ENCODE measurements at regions not wholly inside any gene's neighbourhood (a gene's known extent, or its start where the extent isn't known, plus 50 kb on each side); places are given as distances from the start of the nearest gene placed in this dataset.
"Not testable (repeated sequence)": the region's sequence is repeated elsewhere in the genome, so short reads cannot be mapped to it uniquely, and the experiment has no call there.

DNA sequence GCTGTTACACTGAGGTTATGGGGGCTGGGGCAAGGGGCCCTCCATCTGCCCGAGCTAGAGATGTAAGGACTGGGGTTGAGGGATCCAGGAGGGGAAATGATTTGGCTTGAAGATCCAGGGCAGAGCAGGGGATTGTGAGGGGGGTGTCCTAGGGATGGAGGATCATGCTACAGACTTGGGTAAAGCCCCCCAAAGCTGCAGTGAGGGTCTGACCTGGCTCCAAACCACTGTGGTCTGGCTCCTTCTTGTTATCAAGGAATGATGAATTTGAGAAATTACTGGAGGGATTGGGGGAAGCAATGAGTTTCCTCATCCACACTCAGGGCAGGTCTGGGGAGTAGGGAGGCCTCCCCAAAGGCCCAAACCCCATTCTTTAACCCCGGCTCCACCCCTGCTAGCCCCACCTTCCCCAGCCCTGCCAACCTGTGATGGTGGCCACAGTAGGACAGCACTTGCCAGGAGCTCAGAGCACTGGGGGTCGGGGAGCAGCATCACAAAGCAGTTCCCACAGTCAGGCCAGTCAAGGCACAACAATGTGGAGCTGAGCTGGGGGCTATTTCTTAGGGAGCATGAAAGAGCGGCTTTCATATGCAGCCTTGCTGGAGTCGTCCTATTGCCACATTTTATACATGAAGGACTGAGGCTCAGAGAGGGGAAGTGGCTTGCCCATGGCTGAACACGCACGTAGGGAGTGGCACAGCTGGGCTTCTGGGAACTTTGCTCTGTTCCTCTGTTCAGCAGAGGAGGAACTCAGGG, 165.5 kb downstream of the EFNB1 start:
- peak; percentile 2 for DNase-seq

DNA sequence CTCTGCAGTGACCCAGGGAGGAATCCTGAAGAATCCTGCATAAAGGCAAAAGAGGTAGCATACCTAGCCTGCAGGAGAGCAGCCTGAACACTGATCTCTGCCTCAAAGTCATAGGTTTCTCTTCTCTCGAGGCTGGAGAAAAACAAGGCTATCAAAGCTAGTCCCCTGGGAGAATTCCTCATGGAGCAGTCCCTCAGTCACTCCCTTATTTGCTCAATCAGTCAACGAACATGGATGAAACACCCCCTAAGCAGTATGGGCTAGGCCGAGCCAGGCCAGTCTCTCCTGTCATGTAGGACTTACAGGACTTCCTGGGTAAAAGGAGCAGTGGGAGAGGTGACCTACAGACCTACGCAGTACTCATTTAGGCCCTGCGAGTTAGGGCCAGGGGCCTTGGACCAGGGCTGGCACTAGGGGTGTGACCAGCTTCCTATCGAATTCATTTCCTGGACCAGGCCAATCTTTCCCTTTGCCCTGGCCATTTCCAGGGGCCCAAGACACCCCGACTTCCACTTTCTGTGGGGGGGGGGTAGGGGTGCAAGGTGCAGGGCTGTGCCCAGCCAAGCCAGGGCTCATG, 164.1 kb downstream of the EFNB1 start:
- no peak for DNase-seq

DNA sequence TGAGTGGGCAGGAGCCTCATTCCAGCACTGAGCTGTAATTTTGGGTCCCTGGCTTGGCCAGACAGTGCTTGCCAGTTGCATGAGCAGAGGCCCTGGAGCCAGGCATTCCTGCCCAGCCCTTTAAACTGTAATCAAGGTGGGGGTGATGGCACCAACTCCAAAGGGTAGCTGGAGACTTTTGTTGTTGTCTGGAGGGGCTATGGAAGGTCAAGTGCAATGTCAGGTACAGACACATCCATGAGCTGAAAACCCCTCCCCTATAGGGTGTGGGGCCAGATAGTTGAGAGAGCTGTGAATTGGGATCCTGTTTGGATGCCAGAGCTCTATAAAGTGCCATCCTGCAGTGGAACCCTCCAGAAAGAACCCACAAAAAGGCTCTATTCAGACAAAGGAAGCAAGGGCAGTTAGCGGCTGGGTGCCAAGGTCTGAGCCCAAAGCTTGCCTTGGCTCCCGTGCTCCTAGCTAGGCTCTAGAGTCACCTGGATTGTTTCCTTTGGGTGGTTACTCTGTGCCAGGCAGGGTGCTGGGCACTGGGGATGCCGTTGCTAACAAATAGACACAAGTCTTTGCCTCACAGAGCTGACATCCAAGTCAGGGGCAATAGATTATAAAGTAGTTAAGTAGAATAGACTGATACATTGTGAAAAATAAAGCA, 163.0 kb downstream of the EFNB1 start:
- DNase-seq = no peak

DNA sequence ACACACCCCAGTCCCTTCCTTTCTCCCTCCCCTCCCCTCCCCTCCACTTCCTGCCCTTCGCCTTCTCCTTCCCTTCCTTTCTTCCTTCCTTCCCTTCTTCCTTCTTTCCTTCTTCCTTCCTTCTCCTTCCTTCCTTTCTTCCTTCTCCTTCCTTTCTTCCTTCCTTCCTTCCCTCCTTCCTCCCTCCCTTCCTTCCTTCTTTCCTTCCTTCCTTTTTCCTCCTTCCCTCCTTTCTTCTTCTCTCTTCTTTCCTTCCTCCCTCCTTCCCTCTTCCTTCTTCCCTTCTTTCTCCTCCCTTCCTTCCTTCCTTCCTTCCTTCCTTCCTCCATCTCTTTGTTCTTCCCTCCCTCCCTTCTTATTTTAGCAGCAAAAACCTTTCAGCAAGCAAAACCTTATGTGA, 162.1 kb downstream of the EFNB1 start:
- no peak for DNase-seq

DNA sequence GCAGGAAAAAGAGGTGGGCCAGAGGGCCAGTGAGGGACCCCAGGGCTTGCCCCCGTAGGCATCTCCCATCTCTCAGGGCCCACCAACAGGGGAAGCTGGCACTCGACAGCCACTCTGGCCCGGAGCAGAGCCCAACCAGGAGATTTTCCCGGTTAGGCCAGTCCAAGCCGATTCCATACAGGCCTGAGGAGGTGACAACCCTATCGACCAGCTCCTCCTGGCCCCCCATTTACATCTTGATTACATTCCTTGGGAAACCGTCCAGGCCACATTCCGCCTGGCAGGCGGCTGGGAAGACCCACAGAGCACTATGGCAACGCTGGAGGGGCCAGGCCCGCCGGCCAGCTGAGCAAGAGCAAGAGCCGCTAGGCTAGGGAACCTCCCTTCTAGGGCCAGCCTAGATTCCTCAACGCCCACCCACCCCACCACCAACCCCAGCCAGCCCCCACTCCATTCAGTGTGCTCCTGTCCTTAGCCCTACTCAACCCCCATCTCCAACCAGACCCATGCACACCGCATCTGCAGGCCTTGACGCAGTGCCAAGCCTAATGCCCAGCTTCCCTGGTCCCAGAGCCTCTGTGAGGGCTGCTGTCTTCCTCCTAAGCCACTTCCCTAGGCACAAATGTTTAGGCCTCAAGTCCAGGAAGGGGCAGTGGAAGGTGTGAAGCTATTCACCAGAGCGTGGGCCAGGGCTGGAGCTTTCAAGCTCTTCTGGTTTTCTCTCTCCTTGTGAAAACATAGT, 161.2 kb downstream of the EFNB1 start:
- no peak for DNase-seq

DNA sequence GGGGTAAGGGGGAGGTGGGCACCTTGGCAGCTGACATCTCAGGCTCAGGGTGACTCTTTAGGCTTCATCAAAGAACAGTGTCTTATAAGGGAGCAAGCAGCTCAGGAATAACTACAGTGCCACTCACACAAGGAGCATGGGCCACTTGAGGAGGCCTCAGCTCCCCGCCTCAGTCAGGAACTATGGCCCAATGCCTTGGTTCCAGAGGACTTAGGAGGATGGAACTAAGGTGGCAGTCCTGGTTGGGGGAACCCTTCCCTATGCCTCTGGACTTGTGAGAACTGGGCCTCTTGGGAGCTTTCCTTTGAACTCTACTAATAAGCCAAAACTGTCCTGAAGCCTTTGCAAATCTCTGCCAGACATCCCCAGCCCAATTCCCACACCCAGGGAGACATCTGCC, 160.6 kb downstream of the EFNB1 start:
- no peak for DNase-seq

DNA sequence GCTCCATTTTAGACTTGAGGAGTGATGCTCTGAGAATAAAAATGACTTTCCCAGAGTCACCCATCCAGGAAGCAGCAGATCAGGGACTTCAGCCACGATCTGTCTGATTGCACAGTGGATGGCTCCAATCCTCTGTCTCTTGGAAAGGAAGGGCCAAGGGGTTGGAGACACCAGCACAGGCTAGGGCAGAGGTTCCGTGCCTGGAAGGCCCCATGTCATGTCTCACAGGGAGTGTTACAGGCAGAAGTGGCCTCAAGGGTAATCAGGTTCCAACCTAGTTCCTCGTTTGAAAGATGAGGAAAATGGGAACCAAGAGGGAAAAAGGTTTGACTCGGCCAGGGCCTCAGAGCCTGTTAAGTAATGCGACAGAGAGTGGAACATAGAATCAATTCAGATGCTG, 160.0 kb downstream of the EFNB1 start:
- DNase-seq = no peak

DNA sequence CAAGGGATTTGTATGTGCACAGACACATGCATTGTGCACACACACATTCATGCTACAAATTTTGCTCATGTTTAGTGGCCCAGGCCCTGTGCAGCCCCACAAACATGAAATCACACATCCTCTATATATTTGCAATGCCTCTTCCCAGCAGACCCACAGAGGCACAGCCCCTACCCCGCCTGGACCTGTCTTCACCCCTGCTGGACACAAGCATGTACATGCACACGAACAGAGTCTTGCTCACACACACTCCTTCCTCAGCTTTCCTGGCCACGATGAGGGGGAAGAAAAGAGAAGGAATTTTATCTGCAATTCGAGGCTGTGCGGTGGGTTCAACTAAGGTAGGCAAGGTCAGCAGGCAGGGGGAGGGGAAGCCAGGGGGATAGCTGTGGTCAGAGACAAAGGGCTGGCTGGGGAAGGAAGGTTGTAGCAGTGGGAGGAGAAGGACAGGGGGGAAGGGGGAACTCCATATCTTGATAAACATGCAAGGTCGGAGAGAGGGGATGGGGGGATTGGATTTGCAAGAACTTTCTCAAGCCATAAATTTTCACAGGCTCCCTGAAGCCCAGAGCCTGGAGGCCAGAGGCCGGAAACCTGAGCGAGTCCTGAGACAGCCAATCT, 156.4 kb downstream of the EFNB1 start:
- DNase-seq = no peak

DNA sequence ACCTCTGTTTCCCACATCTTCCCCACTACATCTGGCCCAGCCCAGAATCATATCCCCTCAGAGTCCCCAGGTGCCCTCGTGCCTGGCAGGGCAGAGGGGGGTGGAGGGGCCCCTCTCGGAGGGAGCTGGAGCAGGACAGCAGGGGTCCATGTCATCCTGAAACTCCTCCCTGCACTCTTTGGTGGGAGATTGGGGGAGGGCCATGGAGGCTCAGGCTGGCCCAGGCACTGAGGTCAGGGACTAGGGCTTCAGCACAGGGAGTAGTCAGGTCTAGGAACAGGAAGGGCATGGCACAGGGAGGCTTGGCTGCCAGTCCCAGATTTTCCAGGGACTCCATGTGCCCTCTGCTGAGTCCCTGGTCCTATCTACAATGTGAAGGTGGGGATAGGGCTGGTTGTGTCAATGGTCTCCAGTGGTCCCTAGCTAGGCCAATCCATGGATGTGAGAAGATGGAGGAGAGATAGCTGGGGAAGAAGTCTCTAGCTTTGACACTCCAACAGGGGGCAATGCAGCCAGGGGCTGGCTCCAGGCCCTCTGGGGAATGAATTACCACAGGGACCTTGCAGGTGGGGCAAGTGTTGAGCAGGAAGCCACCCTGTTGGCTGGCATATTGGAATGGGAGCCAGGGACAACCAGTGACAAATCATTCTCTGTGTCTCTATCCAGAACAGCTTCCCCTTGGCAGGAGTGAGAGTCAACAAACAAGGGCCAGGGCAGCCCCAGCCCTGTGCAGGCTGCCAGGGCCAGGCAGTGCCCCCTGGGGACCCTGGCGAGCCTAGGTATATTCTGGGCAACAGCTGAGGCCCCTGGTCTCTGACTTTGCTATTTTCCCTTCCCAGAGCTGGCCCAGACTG, 154.4 kb downstream of the EFNB1 start:
- DNase-seq = no peak

DNA sequence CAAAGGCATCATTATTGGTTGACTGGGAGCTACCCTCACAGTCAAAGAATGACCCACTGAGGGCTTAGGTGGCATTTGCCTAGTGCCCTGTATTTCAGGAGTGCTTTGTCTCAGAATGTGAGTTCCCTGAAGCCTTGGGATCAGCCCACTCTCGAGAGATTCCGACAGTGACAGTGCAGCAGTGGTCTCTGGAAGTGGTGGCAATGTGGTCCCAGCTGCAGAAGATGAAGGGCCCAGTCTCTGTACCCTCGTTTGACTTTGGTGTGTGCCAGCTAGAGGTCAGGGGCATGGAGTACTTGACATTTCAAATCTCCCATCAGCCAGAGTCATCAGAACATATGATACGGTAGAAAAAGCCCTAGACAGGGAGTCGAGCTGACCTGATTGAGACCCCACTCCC, 153.7 kb downstream of the EFNB1 start:
- DNase-seq = no peak

DNA sequence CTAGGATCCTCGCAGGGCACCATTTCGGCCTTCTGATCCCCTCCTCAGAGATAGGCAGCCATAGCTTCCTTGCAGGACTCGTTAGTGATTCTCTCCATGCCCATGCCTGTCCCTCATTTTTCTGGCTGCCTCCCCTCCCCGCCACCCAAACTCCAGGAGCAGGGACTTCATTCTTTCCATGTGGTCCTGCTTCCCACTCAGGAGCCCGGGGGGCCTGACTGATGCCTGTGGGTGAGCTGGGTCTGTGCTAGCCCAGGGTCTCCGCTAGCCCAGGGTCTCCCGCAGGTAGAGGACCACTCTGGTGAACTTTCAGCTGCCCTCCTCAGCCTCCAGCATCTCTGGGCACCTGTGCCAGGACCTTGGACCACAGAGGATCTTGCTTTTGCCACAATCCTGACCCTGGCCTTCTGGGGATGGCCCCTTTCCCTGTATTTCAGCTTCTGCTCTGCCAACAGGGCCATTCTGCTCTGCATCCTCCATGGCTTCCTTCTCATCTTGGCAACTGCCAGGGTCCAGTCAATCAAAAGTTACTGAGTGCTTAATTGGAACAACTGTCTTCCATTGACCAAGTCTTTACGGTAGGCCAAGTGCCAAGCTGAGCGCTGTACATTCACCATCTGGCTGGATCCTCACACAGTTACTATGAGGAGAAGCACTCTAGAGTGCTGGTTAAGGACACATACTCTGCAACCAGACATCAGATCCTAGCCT, 152.2 kb downstream of the EFNB1 start:
- no peak for DNase-seq

DNA sequence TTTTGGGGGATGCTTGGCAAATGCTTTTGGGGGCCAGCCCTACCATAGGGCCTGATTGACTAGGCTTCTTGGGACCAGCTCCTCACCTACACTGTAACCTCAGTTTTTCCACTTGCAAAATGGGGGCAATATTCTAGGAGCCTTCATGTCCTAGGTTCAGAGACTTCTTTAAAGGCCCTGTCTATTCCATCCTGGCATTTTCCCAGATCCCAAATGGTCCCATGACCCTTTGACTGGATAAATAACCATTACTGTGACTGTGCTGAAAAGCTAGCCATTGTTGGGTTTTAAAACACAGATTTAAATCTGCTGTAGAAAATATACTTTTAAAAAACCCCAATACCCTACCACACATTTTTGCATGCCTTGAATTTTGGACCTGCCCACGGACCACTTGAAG, 149.8 kb downstream of the EFNB1 start:
- no peak for DNase-seq

DNA sequence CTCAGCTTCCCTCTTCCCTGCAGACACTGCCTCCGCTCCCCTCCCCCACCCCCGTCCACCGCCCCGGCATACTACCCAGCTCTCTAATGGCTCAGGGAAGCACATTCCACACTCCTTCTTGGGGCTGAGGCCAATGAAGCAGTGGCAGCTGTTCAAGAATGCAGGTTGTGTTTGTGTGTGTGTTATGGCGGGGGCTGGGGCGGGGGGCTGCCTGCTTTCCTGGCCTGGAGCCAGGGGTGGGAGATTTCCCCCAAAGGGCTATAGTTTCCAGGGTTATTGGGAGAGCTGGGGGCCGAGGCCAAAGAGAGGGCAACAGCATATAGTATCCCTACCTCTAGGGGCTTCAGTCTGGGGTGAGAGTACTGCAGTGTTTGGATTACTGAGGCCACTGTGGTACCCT, 149.4 kb downstream of the EFNB1 start:
- DNase-seq = no peak

DNA sequence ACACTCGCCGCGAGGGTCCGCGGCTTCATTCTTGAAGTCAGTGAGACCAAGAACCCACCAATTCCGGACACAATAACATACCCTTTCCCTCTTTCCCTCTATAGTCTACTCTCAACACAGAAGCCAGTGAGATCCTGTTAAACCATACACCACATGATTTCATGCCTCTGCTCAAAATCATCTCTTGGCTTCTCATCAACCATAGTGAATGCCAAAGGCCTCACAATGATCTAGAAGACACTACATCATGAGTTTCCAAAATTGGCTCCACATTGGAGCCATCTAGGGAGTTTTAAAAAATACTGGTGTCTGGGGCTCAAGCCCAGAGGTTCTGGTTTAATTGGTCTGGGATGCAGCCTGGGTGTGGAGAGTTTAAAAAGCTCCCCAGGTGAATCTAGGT, 124.5 kb downstream of the EFNB1 start:
- DNase-seq = no peak

DNA sequence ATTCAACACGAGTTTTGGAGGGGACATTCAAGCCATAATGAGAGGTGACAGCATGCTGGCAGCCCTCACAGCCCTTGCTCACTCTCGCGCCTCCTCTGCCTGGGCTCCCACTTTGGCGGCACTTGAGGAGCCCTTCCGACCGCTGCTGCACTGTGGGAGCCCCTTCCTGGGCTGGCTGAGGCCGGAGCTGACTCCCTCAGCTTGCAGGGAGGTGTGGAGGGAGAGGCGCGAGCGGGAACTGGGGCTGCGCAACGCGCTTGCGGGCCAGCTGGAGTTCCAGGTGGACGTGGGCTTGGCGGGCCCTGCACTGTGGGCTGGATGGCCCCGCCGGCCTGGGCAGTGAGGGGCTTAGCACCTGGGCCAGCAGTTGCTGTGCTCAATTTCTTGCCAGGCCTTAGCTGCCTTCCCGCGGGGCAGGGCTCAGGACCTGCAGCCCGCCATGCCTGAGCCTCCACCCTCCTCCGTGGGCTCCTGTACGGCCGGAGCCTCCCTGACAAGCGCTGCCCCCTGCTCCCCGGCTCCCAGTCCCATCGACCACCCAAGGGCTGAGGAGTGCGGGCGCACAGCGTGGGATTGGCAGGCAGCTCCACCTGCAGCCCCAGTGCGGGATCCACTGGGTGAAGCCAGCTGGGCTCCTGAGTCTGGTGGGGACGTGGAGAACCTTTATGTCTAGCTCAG, 123.3 kb downstream of the EFNB1 start:
- DNase-seq = not testable (repeated sequence)

DNA sequence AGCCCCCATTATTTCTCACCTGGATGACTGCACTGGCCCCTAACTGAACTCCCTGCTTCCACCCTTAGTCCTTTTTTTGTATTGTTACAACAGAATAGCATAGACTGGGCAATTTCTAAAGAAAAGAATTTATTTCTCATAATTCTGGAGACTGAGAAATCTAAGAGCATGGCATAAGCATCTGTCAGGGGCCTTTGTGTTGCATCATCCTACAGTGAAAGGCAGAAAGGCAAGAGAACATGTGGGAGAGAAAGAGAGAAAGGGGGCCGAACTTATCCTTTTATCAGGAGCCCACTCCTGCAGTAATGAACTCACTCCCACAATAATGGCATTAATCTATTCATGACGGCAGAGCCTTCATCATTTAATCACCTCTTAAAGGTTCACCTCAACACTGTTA, 122.1 kb downstream of the EFNB1 start:
- no peak for DNase-seq

DNA sequence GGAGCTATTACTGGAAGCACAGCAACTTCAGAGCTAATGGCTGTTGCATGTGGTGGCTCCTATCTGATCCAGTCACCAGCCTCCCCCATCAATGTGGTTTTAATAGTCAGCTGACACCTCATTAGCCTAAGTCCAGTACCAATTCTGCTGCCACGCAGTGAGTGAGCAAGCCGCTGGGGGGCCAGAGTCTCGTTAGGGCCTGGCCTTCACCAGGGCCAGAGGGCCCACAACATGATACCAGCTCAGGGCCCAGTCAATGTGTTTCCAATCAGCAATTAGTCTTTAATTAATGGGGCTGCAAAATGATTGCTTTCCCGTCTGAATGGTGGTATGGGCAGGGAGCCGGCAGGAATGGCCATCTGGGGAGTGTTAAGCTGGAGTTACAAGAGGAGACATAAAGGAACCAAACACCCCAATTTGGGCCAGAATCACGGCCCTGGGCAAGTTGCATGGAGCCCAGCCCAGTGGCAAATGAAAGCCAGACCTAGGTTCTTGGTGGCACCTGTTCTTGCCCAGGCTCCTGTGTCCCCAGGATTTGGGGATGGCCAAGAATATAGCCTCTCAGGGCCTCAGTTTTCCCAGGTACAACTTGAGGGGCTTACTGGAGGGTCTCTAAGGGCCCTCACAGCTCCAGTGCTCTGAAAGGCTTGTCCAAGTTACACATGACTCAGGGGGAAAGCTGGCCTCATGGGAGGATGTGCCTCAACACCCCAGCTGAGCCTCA, 119.2 kb downstream of the EFNB1 start:
- DNase-seq = peak; percentile 36

DNA sequence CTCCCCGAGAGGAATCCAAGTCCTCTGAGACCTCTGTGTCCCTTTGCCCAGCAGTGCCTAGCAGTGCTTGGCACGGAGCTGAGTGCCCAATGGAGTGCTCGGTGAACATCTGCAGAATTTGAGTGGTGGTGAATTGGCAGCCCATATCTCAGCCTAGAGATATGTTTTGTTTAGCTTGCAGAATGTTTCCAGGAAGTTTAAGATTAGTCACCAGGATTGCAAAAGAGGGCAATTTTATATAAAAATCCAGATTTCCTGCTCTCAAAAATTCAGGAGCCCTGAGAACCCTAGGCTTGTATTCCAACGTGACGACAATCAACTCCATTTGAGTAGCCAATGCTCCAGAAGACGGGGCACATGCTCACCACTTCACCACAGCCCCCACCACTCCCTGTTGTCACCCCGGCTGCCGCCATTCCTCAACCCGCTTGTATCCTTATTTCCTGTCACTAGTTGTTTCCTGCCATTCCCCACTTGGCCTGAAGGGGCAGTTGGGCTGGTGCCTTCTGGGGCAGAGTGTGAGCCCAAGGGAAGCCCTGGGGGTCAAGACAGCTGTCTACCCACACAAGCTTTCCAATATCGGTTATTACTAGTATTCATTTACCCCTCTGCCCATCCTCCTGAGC, 116.9 kb downstream of the EFNB1 start:
- peak; percentile 10 for DNase-seq

DNA sequence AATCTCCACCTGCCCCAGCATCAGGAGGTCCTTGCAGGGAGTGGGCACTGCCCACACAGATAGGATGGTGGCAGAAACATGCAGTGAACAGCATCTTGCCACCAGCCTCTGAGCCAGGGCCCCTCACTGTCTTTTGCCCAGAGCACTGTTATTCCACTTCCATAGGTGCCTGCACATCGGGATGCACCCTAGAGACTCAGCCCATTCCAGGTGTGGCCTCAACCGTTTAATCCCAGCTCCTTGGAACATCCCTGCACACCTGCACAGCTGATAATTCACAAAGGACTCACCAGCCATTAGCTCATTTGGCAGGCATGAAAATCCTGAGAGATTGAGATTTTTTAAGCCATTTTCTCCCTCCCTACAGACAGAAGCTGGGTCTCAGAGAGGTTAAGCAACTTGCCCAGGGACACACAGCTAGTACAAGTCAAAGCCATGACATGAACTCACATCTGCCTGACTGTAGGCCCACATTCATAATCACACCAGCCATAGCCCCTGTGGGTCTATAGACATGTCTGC, 116.3 kb downstream of the EFNB1 start:
- DNase-seq = no peak

DNA sequence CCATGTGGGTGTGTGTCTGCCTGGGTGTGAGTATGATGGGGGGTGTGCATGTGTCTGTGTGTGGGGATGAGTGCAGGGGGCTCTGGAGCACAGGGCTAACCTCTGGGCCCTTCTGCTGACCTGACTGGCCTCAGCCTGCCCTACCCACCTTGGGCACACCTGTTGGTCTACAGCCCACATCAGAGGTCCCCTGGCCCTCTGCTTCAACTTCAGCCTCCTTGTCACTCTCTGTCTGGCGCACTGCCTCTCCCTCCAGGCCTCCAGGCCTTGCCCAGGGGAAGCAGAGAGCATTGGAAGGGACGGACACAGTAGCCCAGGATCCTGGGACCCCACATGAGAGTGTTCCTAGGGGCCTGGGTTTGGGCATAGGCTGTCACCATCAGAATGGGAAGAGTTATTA, 115.4 kb downstream of the EFNB1 start:
- no peak for DNase-seq
